A673 (cell line): ENCODE measurements at regions not wholly inside any gene's neighbourhood (a gene's known extent, or its start where the extent isn't known, plus 50 kb on each side); places are given as distances from the start of the nearest gene placed in this dataset.
"Not testable (repeated sequence)": the region's sequence is repeated elsewhere in the genome, so short reads cannot be mapped to it uniquely, and the experiment has no call there.

Experiments used
- CTCF ChIP-seq: fragments of 300-800, 200-600 bp; sonication (generic); conservative IDR thresholded peaks from 2 replicates; pipeline ENCODE4 v1.5.1; 2017; ENCODE audit warnings: low read depth, mild to moderate bottlenecking, antibody characterized with exemption, low read length, moderate library complexity, mixed read lengths
- EZH2 ChIP-seq: fragments of 200-600 bp; sonication (generic); IDR thresholded peaks from 2 replicates; pipeline ENCODE4 v1.6.1; 2017; ENCODE audit warnings: borderline replicate concordance, low read depth, mild to moderate bottlenecking, mixed read lengths, antibody characterized with exemption, low read length; ENCODE audit not compliant: poor library complexity, severe bottlenecking

GRCh38 chr14:38600572-38600971 is 344.7 kb upstream of the CLEC14A start:
- TF ChIP-seq CTCF = peak; percentile 35; the same call in 1 of the 2 replicates
- not testable (repeated sequence) for TF ChIP-seq EZH2
